Neural cell (in vitro differentiated cells): ENCODE measurements at regions not wholly inside any gene's neighbourhood (a gene's known extent, or its start where the extent isn't known, plus 50 kb on each side); places are given as distances from the start of the nearest gene placed in this dataset.

Experiments
- H2AFZ ChIP-seq: fragments of 200-600, 300-800 bp; sonication (generic), shearing (Covaris generic); 2 replicates; pipeline ENCODE4 v1.6.0; 2014; ENCODE audit warnings: low read depth, mild to moderate bottlenecking, antibody characterized with exemption, low read length, moderate library complexity
- H3F3A ChIP-seq: fragments of 200-600 bp; shearing (Covaris generic); 2 replicates; pipeline ENCODE4 v1.6.1; 2016; ENCODE audit warnings: mild to moderate bottlenecking, moderate library complexity, mixed read lengths, antibody characterized with exemption, low read length; ENCODE audit not compliant: insufficient read depth, poor library complexity, severe bottlenecking
- H3K27ac ChIP-seq: fragments of 200-600, 300-800 bp; sonication (generic), shearing (Covaris generic); 2 replicates; pipeline ENCODE4 v1.5.1; 2014; ENCODE audit warnings: mild to moderate bottlenecking, low read length, moderate library complexity
- H3K27me3 ChIP-seq: fragments of 300-800, 200-600 bp; sonication (generic), shearing (Covaris generic); 2 replicates; pipeline ENCODE4 v1.6.0; 2014; ENCODE audit warnings: mild to moderate bottlenecking, low read depth, low read length, moderate library complexity; ENCODE audit not compliant: insufficient read depth
- H3K36me3 ChIP-seq: fragments of 300-800, 200-600 bp; sonication (generic), shearing (Covaris generic); 2 replicates; pipeline ENCODE4 v1.5.1; 2014; ENCODE audit warnings: mild to moderate bottlenecking, antibody characterized with exemption, low read length, moderate library complexity; ENCODE audit not compliant: insufficient read depth
- H3K4me2 ChIP-seq: fragments of 300-800, 200-600 bp; sonication (generic), shearing (Covaris generic); 2 replicates; pipeline ENCODE4 v1.6.0; 2014; ENCODE audit warnings: mild to moderate bottlenecking, low read length
- H3K4me3 ChIP-seq: fragments of 300-800, 200-600 bp; sonication (generic), shearing (Covaris generic); 2 replicates; pipeline ENCODE4 v1.5.1; 2014; ENCODE audit warnings: mild to moderate bottlenecking, low read length, moderate library complexity
- H3K79me2 ChIP-seq: fragments of 200-600 bp; shearing (Covaris generic); replicated peaks from 2 replicates; pipeline ENCODE4 v1.6.0; 2014; ENCODE audit warnings: mild to moderate bottlenecking, low read length, moderate library complexity; ENCODE audit not compliant: insufficient read depth
- H3K9ac ChIP-seq: fragments of 300-800, 200-600 bp; sonication (generic), shearing (Covaris generic); 2 replicates; pipeline ENCODE4 v1.6.1; 2016; ENCODE audit warnings: mild to moderate bottlenecking, low read length, mixed read lengths
- H3K9me2 ChIP-seq: fragments of 200-600 bp; shearing (Covaris generic); 2 replicates; pipeline ENCODE4 v1.6.1; 2016; ENCODE audit warnings: mild to moderate bottlenecking, low read length, mixed read lengths; ENCODE audit not compliant: insufficient read depth
- H3K9me3 ChIP-seq: fragments of 200-600, 300-800 bp; sonication (generic), shearing (Covaris generic); 2 replicates; pipeline ENCODE4 v1.6.1; 2016; ENCODE audit warnings: mild to moderate bottlenecking, mixed run types, low read length, moderate library complexity, mixed read lengths
- H4K20me1 ChIP-seq: fragments of 200-600 bp; shearing (Covaris generic); 2 replicates; pipeline ENCODE4 v1.6.1; 2016; ENCODE audit warnings: mild to moderate bottlenecking, mixed run types; ENCODE audit not compliant: insufficient read depth
- EP300 ChIP-seq: fragments of 450-650 bp; conservative IDR thresholded peaks from 2 replicates; pipeline ENCODE4 v1.6.1; 2014; ENCODE audit warnings: antibody characterized with exemption, mild to moderate bottlenecking, moderate library complexity; ENCODE audit not compliant: poor library complexity, severe bottlenecking
- EZH2 ChIP-seq: fragments of 200-600, 300-800 bp; shearing (Covaris generic), sonication (generic); IDR thresholded peaks from 2 replicates; pipeline ENCODE4 v1.6.1; 2014; ENCODE audit warnings: antibody characterized with exemption, low read length, borderline replicate concordance, mild to moderate bottlenecking; ENCODE audit not compliant: insufficient read depth, poor library complexity, severe bottlenecking
- MXI1 ChIP-seq: fragments of 450-650 bp; conservative IDR thresholded peaks from 2 replicates; pipeline ENCODE4 v1.6.1; 2014; ENCODE audit warnings: antibody characterized with exemption, mild to moderate bottlenecking; ENCODE audit not compliant: poor library complexity, severe bottlenecking
- POLR2AphosphoS5 ChIP-seq: IDR thresholded peaks from 2 replicates; pipeline ENCODE4 v1.6.1; 2012
- RAD21 ChIP-seq: fragments of 450-650 bp; conservative IDR thresholded peaks from 2 replicates; pipeline ENCODE4 v1.6.1; 2014; ENCODE audit warnings: antibody characterized with exemption, mild to moderate bottlenecking, moderate library complexity
- REST ChIP-seq: IDR thresholded peaks from 2 replicates; pipeline ENCODE4 v1.6.1; 2012; ENCODE audit warnings: borderline replicate concordance
- SMC3 ChIP-seq: fragments of 450-650 bp; conservative IDR thresholded peaks from 2 replicates; pipeline ENCODE4 v1.6.1; 2014; ENCODE audit warnings: antibody characterized with exemption, mild to moderate bottlenecking, moderate library complexity; ENCODE audit not compliant: poor library complexity
- TAF1 ChIP-seq: IDR thresholded peaks from 2 replicates; pipeline ENCODE4 v1.6.1; 2012; ENCODE audit warnings: low read depth
- TF ChIP-seq, protein P1 (sequence below): fragments of 450-650 bp; IDR thresholded peaks from 2 replicates; pipeline ENCODE4 v1.5.1; 2014; ENCODE audit warnings: antibody characterized with exemption, mild to moderate bottlenecking, moderate library complexity; ENCODE audit not compliant: poor library complexity, severe bottlenecking

GRCh38 chr4:96073461-96073860 lies 233.6 kb downstream of the PDHA2 start:
- Histone ChIP-seq H3K4me3 (no peak overlapping the region), H3K27me3 (no peaks in the 10 kb centered on the region), H3K9me2 (no peaks in the 10 kb centered on the region), H3F3A (no peaks in the 10 kb centered on the region), H3K36me3 (no peaks in the 10 kb centered on the region), H3K27ac (no peak overlapping the region), H3K79me2 (no peaks in the 10 kb centered on the region), H2AFZ (no peak overlapping the region), H3K9ac (no peak overlapping the region), H3K4me2 (no peak overlapping the region), H3K9me3 (peaks cover 6% of the 10 kb centered on the region), H4K20me1 (no peaks in the 10 kb centered on the region)
- no peak for TF ChIP-seq POLR2AphosphoS5
- no peak for TF ChIP-seq MXI1
- TF ChIP-seq, protein P1, sequence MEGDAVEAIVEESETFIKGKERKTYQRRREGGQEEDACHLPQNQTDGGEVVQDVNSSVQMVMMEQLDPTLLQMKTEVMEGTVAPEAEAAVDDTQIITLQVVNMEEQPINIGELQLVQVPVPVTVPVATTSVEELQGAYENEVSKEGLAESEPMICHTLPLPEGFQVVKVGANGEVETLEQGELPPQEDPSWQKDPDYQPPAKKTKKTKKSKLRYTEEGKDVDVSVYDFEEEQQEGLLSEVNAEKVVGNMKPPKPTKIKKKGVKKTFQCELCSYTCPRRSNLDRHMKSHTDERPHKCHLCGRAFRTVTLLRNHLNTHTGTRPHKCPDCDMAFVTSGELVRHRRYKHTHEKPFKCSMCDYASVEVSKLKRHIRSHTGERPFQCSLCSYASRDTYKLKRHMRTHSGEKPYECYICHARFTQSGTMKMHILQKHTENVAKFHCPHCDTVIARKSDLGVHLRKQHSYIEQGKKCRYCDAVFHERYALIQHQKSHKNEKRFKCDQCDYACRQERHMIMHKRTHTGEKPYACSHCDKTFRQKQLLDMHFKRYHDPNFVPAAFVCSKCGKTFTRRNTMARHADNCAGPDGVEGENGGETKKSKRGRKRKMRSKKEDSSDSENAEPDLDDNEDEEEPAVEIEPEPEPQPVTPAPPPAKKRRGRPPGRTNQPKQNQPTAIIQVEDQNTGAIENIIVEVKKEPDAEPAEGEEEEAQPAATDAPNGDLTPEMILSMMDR, result no peak
- no peak for TF ChIP-seq EZH2
- TF ChIP-seq SMC3, result no peak
- TF ChIP-seq EP300, result no peak
- no peak for TF ChIP-seq TAF1
- TF ChIP-seq RAD21, result no peak
- no peak for TF ChIP-seq REST

DNA sequence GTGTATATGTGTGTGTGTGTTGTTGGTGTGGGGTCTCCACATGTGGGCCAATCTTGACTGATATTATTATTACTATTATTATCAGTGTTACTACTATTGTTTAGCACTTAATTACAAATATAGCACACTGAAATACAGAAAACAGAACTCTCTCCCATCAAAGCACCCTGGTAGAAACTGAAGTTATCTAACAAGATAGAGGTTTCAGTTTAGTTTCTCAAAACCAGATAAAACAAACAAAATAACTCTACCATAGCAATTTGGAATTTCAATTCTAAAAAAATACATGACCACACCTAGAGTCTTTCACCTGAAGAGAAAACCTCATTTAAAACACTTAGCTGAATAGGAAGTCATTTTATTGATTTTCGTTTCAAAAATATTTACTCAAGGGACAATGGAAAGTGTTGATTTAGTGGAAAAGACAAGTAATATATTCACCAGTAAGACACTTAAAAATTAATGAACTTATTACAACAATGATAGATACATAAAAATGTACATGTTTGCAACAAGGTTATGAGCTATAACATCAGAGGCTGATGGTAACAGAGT lies 252.3 kb downstream of the PDHA2 start:
- Histone ChIP-seq H3F3A (no peaks in the 10 kb centered on the region), H3K27ac (no peak overlapping the region), H3K4me2 (no peak overlapping the region), H3K79me2 (no peaks in the 10 kb centered on the region), H2AFZ (no peak overlapping the region), H3K4me3 (no peak overlapping the region), H3K9me3 (no peaks in the 10 kb centered on the region), H3K9me2 (no peaks in the 10 kb centered on the region), H3K9ac (no peak overlapping the region), H3K27me3 (no peaks in the 10 kb centered on the region), H4K20me1 (no peaks in the 10 kb centered on the region), H3K36me3 (no peaks in the 10 kb centered on the region)
- TF ChIP-seq, protein P1, result no peak
- TF ChIP-seq POLR2AphosphoS5 (no peak), SMC3 (no peak)
